ENCODE measurements at regions not wholly inside any gene's neighbourhood (a gene's known extent, or its start where the extent isn't known, plus 50 kb on each side); places are given as distances from the start of the nearest gene placed in this dataset.
"Not testable (repeated sequence)": the region's sequence is repeated elsewhere in the genome, so short reads cannot be mapped to it uniquely, and the experiment has no call there.

DNA sequence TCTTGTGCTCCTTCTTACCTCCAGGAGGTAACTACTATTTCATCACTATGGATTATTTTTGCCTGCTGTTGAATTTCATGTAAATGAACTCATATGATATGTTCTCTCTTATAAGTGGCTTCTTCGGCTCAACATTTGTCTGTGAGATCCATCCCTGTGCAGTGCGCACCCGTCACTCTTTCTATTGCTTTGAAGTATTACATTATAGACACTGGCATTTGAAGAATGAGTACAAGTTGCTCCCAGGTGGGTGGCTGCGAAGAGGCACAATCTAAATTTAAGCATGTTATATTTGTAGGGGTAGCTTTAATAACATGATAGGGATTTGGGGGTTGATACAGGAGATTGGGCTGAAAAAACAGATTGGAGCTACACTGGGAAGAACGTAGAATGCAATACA is 809.7 kb downstream of the CCSER2 start:
- no peaks in the 10 kb centered on the region for H3K4me1 ChIP-seq
- no peak overlapping the region for H3K27ac ChIP-seq
- H3K4me3 ChIP-seq, result no peak overlapping the region
- no peaks in the 10 kb centered on the region for H3K9me3 ChIP-seq
- WGBS, 2 donors (ENCODE audit: low coverage in 1 of 2), result 76 to 87% methylated on average over 5 of the region's 5 CpGs
- TF ChIP-seq POLR2A (IDR thresholded peaks at IDR 0.05) (no peak), POLR2AphosphoS5 (IDR thresholded peaks at IDR 0.05) (no peak), EP300 (IDR thresholded peaks at IDR 0.05) (no peak)
- TF ChIP-seq, protein P1, sequence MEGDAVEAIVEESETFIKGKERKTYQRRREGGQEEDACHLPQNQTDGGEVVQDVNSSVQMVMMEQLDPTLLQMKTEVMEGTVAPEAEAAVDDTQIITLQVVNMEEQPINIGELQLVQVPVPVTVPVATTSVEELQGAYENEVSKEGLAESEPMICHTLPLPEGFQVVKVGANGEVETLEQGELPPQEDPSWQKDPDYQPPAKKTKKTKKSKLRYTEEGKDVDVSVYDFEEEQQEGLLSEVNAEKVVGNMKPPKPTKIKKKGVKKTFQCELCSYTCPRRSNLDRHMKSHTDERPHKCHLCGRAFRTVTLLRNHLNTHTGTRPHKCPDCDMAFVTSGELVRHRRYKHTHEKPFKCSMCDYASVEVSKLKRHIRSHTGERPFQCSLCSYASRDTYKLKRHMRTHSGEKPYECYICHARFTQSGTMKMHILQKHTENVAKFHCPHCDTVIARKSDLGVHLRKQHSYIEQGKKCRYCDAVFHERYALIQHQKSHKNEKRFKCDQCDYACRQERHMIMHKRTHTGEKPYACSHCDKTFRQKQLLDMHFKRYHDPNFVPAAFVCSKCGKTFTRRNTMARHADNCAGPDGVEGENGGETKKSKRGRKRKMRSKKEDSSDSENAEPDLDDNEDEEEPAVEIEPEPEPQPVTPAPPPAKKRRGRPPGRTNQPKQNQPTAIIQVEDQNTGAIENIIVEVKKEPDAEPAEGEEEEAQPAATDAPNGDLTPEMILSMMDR (IDR thresholded peaks at IDR 0.05), result no peak
- H3K36me3 ChIP-seq, result no peaks in the 10 kb centered on the region
- ATAC-seq, result no peak
- no peaks in the 10 kb centered on the region for H3K27me3 ChIP-seq

DNA sequence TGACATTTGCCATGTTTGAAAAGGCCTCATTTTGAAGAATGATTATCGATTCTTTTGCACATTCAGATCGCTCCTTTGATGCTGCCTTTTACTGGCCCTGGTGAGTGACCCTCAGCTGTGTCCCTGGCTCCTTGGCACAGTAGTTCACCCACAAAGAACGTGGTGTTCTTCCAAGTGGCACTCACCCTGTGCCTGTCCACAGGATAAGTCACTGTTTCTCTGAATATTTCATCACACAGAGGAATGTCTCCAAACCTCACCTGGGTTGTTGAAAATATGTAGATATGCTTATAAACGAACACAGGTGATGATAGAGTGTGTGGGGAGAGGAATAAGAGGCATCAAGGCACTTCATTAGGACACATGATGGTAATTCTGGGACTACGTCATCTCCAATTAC is 810.7 kb downstream of the CCSER2 start:
- no peaks in the 10 kb centered on the region for H3K27me3 ChIP-seq
- 70 to 89% methylated on average over 3 to 5 of the region's 5 CpGs for WGBS, 2 donors (ENCODE audit: low coverage in 1 of 2)
- no peaks in the 10 kb centered on the region for H3K4me1 ChIP-seq
- H3K36me3 ChIP-seq, result no peaks in the 10 kb centered on the region
- H3K27ac ChIP-seq, result no peak overlapping the region
- ATAC-seq, result no peak
- H3K9me3 ChIP-seq, result no peaks in the 10 kb centered on the region
- TF ChIP-seq, protein P1 (IDR thresholded peaks at IDR 0.05), result no peak
- no peak for TF ChIP-seq EP300 (IDR thresholded peaks at IDR 0.05)
- TF ChIP-seq POLR2AphosphoS5 (IDR thresholded peaks at IDR 0.05), result no peak
- TF ChIP-seq POLR2A (IDR thresholded peaks at IDR 0.05), result no peak
- no peak overlapping the region for H3K4me3 ChIP-seq

DNA sequence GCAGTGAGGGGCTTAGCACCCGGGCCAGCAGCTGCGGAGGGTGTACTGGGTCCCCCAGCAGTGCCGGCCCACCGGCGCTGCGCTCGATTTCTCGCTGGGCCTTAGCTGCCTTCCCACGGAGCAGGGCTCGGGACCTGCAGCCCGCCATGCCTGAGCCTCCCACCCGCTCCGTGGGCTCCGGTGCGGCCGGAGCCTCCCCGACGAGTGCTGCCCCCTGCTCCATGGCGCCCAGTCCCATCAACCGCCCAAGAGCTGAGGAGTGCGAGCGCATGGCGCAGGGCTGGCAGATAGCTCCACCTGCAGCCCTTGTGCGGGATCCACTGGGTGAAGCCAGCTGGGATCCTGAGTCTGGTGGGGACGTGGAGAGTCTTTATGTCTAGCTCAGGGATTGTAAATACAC is 813.1 kb downstream of the CCSER2 start:
- H3K4me3 ChIP-seq, H3K27me3 ChIP-seq, H3K9me3 ChIP-seq, ATAC-seq, H3K36me3 ChIP-seq, H3K4me1 ChIP-seq, H3K27ac ChIP-seq: not testable (repeated sequence)
- WGBS, 2 donors (ENCODE audit: low coverage in 1 of 2), result no CpG with 5 or more reads among the region's 25 CpGs

DNA sequence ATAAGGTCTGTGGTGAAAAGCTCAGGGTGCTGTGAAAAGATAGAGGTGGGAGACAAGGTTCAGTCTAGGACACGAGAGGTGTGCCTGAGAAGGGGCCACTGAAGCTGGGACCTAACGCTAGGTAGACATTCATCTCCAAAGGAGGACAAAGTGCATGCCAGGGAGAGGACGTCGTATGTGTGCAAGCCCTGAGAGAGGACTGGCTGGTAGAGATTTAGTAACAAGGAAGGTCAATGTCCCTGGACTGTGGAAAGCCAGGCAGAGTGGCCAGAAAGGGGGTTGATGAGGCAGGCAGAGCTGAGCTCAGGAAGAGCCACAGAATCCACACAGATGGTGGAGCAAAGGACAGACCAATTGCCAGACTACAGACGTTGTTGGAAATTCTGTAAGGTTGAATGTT is 817.6 kb downstream of the CCSER2 start:
- Histone ChIP-seq H3K9me3 (no peaks in the 10 kb centered on the region), H3K27ac (no peak overlapping the region), H3K4me1 (no peaks in the 10 kb centered on the region), H3K27me3 (no peaks in the 10 kb centered on the region), H3K36me3 (no peaks in the 10 kb centered on the region), H3K4me3 (no peak overlapping the region)
- TF ChIP-seq, protein P1 (IDR thresholded peaks at IDR 0.05), result no peak
- no peak for ATAC-seq
- whole genome bisulfite sequencing, 2 donors (ENCODE audit: low coverage in 1 of 2), result 67 to 84% methylated on average over 5 of the region's 5 CpGs

DNA sequence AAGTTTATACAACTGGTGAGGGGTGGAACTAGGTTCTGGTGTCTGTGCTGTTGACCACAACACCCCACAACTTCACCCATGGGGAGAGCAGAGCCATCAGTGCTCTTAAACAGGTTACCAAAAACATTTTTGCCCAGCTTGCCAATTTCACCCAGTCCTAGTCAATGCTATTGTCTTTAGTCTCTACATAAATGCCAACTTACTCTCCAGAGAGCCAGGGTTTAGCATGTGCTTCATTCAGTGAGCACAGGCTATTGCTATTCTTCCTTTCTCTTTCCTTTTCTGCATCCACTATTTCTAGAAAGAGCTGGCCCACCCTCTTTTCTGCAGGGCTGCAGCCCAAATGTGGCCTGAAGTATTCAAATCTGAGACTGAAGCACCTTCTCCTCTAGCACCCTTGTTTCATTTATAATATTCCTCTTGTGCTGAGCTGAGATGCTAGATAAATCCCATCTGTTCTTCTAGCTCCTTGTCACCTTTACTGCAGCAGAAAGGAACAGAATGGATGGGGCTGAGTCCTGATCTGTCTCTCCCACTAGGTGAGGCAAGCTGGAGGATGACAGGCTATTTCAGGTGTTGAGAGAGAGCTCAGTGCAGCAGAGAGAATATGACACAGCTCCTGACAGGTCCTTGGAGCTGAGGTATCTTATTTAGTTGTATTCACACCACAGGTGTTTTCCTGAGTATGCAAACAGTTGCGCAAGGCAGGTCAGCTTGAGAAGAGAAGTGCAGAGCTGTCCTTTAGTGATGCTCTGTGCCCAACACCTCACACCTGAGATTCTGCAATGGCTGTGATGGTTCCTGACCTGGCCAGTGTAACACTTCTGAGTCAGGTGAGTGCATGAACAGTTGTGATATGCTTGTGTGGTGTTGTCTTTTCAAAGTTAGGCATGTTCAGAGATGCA is 819.2 kb downstream of the CCSER2 start:
- Histone ChIP-seq H3K4me3 (no peak overlapping the region), H3K9me3 (no peaks in the 10 kb centered on the region), H3K27ac (no peak overlapping the region), H3K4me1 (no peaks in the 10 kb centered on the region), H3K27me3 (no peaks in the 10 kb centered on the region), H3K36me3 (no peaks in the 10 kb centered on the region)
- no peak for ATAC-seq
- WGBS, 2 donors (ENCODE audit: low coverage in 1 of 2), result 100% methylated on average over 1 of the region's 1 CpG
- no peak for TF ChIP-seq EP300 (IDR thresholded peaks at IDR 0.05)
- TF ChIP-seq, protein P1 (IDR thresholded peaks at IDR 0.05), result no peak
- TF ChIP-seq POLR2AphosphoS5 (IDR thresholded peaks at IDR 0.05), result no peak
- TF ChIP-seq POLR2A (IDR thresholded peaks at IDR 0.05), result no peak

Data from gastroesophageal sphincter (tissue), 4 donors.